ENCODE measurements at regions not wholly inside any gene's neighbourhood (a gene's known extent, or its start where the extent isn't known, plus 50 kb on each side); places are given as distances from the start of the nearest gene placed in this dataset.
"Not testable (repeated sequence)": the region's sequence is repeated elsewhere in the genome, so short reads cannot be mapped to it uniquely, and the experiment has no call there.

- Histone ChIP-seq H3K4me1 (ENCODE audit: control insufficient read depth in 1 of 2, insufficient read depth in 2 of 2, low read length in 2 of 2) (no peaks in the 10 kb centered on the region), H3K27me3 (ENCODE audit: control insufficient read depth in 2 of 2, insufficient read depth in 2 of 2, low read length in 2 of 2) (no peaks in the 10 kb centered on the region), H3K4me2 (replicated peaks; ENCODE audit: extremely low read depth, low read length, poor library complexity, severe bottlenecking) (no peak overlapping the region), H2AFZ (ENCODE audit: insufficient read depth, low read depth, low read length, poor library complexity, severe bottlenecking) (no peak overlapping the region), H3K9ac (ENCODE audit: insufficient read depth, low read length, poor library complexity, severe bottlenecking) (no peak overlapping the region), H3K27ac (ENCODE audit: low read depth in 1 of 2, low read length in 2 of 2) (no peak overlapping the region), H4K20me1 (ENCODE audit: insufficient read depth, low read length) (no peaks in the 10 kb centered on the region), H3K79me2 (ENCODE audit: insufficient read depth, low read length) (no peaks in the 10 kb centered on the region), H3K9me3 (replicated peaks in 1 of 2; ENCODE audit: control insufficient read depth in 1 of 2, insufficient read depth in 1 of 2, low read length in 2 of 2) (peaks cover 8 to 16% of the 10 kb centered on the region in 2 donors), H3K36me3 (replicated peaks in 1 of 2; ENCODE audit: control insufficient read depth in 1 of 2, insufficient read depth in 2 of 2, low read length in 2 of 2) (no peaks in the 10 kb centered on the region), H3K4me3 (replicated peaks in 1 of 3; ENCODE audit: low read depth in 2 of 3, low read length in 3 of 3) (no peak overlapping the region)
- Mint-ChIP-seq H3K9me3 (peaks cover 4 to 21% (median 7%) of the 10 kb centered on the region in 7 donors), H3K36me3 (no peaks in the 10 kb centered on the region), H3K4me1 (no peaks in the 10 kb centered on the region), H3K27me3 (ENCODE audit: low read depth in 3 of 3) (peaks cover 0 to 1% (median 0%) of the 10 kb centered on the region in 3 donors), H3K27ac (no peak overlapping the region), H3K4me3 (no peak overlapping the region)
- TF ChIP-seq CTCF (IDR thresholded peaks at IDR 0.05): no peak
- intact Hi-C loops (cut with micrococcal nuclease): no loop called here
- DNase-seq: no peak
Observed at GRCh38 chr2:77778917-77779316, 256.7 kb upstream of the LRRTM4 start.

GRCh38 chr2:77793500-77793899, 271.3 kb upstream of the LRRTM4 start:
- H3K4me1 ChIP-seq (ENCODE audit: control insufficient read depth in 1 of 2, insufficient read depth in 2 of 2, low read length in 2 of 2); intact Hi-C loops (cut with micrococcal nuclease); H3K4me2 ChIP-seq (replicated peaks; ENCODE audit: extremely low read depth, low read length, poor library complexity, severe bottlenecking); H3K27ac ChIP-seq (ENCODE audit: low read depth in 1 of 2, low read length in 2 of 2); H3K9me3 Mint-ChIP-seq; H3K4me1 Mint-ChIP-seq; H4K20me1 ChIP-seq (ENCODE audit: insufficient read depth, low read length); H3K36me3 ChIP-seq (replicated peaks in 1 of 2; ENCODE audit: control insufficient read depth in 1 of 2, insufficient read depth in 2 of 2, low read length in 2 of 2); H2AFZ ChIP-seq (ENCODE audit: insufficient read depth, low read depth, low read length, poor library complexity, severe bottlenecking); H3K4me3 Mint-ChIP-seq; H3K27ac Mint-ChIP-seq; H3K36me3 Mint-ChIP-seq; H3K27me3 ChIP-seq (ENCODE audit: control insufficient read depth in 2 of 2, insufficient read depth in 2 of 2, low read length in 2 of 2); H3K9ac ChIP-seq (ENCODE audit: insufficient read depth, low read length, poor library complexity, severe bottlenecking); DNase-seq; H3K79me2 ChIP-seq (ENCODE audit: insufficient read depth, low read length); H3K4me3 ChIP-seq (replicated peaks in 1 of 3; ENCODE audit: low read depth in 2 of 3, low read length in 3 of 3); H3K27me3 Mint-ChIP-seq (ENCODE audit: low read depth in 3 of 3); H3K9me3 ChIP-seq (replicated peaks in 1 of 2; ENCODE audit: control insufficient read depth in 1 of 2, insufficient read depth in 1 of 2, low read length in 2 of 2): not testable (repeated sequence)
- no CpG with 5 or more reads among the region's 2 CpGs for WGBS (ENCODE audit: insufficient coverage)

Measured in CD14-positive monocyte (primary cell).